ENCODE measurements at regions not wholly inside any gene's neighbourhood (a gene's known extent, or its start where the extent isn't known, plus 50 kb on each side); places are given as distances from the start of the nearest gene placed in this dataset.

- no peak for TF ChIP-seq CTCF (IDR thresholded peaks at IDR 0.05; ENCODE audit: low read depth, low read length, missing input control)
- no peak for TF ChIP-seq YY1 (IDR thresholded peaks at IDR 0.05)
- no peak for TF ChIP-seq JUND (IDR thresholded peaks at IDR 0.05)
- no peak for TF ChIP-seq ZBTB33 (IDR thresholded peaks at IDR 0.05)
- no peak for TF ChIP-seq EGR1 (IDR thresholded peaks at IDR 0.05; ENCODE audit: low read depth in 2 of 2)
- no peak for TF ChIP-seq TAF1 (conservative IDR thresholded peaks at IDR 0.05)
- no peak for TF ChIP-seq ATF3 (IDR thresholded peaks at IDR 0.05)
These were observed 644.3 kb downstream of the IRS1 start for GRCh38 chr2:226155093-226155875.

All from liver (tissue), 3 donors.